IPS-20b (cell line): ENCODE measurements at regions not wholly inside any gene's neighbourhood (a gene's known extent, or its start where the extent isn't known, plus 50 kb on each side); places are given as distances from the start of the nearest gene placed in this dataset.
"Not testable (repeated sequence)": the region's sequence is repeated elsewhere in the genome, so short reads cannot be mapped to it uniquely, and the experiment has no call there.

ENCODE experiments used
- H3K27ac ChIP-seq: one replicate; pipeline ENCODE4 v1.5.1; 2013; ENCODE audit warnings: low read length
- H3K27me3 ChIP-seq: 2 replicates; pipeline ENCODE4 v1.6.1; 2013; ENCODE audit warnings: mild to moderate bottlenecking, low read length, inconsistent platforms; ENCODE audit not compliant: insufficient read depth
- H3K36me3 ChIP-seq: 2 replicates; pipeline ENCODE4 v1.6.1; 2013; ENCODE audit warnings: low read depth, mild to moderate bottlenecking, inconsistent platforms, low read length, moderate library complexity; ENCODE audit not compliant: insufficient read depth
- H3K4me1 ChIP-seq: 2 replicates; pipeline ENCODE4 v1.6.1; 2013; ENCODE audit warnings: mild to moderate bottlenecking, control low read depth, inconsistent platforms, low read length, moderate library complexity; ENCODE audit not compliant: insufficient read depth
- H3K4me3 ChIP-seq: 2 replicates; pipeline ENCODE4 v1.5.1; 2013; ENCODE audit warnings: mild to moderate bottlenecking, low read length, inconsistent platforms
- H3K9ac ChIP-seq: 2 replicates; pipeline ENCODE4 v1.6.1; 2013; ENCODE audit warnings: low read depth, mild to moderate bottlenecking, inconsistent platforms, low read length, moderate library complexity
- H3K9me3 ChIP-seq: 2 replicates; pipeline ENCODE4 v1.6.1; 2013; ENCODE audit warnings: mild to moderate bottlenecking, low read depth, low read length, inconsistent platforms; ENCODE audit not compliant: insufficient read depth

GRCh38 chr5:93245226-93245625 is 335.8 kb downstream of the NR2F1-AS1 start:
- H3K27me3 ChIP-seq: peaks cover 60% of the 10 kb centered on the region
- H3K9ac ChIP-seq: no peak overlapping the region
- no peak overlapping the region for H3K4me3 ChIP-seq
- H3K4me1 ChIP-seq: peaks cover 11% of the 10 kb centered on the region; the same call in 1 of the 2 replicates
- H3K36me3 ChIP-seq: no peaks in the 10 kb centered on the region
- H3K27ac ChIP-seq: no peak overlapping the region
- no peaks in the 10 kb centered on the region for H3K9me3 ChIP-seq

DNA sequence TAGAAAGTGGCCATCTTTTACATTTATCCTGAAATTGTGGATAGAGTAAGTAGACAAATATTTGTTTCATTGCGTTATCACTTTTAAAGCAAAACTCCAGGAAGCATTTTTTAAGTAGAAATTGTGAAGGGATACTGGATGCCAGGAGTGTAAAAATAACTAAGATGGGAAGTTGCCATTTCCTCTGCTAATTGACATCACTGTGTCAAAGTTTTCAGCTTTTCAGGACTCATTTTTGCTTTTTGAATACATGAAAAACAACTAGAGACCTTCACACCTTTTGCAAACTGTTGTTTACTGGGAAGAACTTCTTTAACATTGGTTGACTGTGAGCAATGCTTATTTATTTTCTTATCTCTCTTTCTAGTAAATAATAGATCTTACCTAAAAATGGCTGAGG is 337.5 kb downstream of the NR2F1-AS1 start:
- Histone ChIP-seq H3K36me3 (no peaks in the 10 kb centered on the region), H3K4me1 (peaks cover 11% of the 10 kb centered on the region; the same call in 1 of the 2 replicates), H3K27ac (no peak overlapping the region), H3K27me3 (peaks cover 44% of the 10 kb centered on the region), H3K4me3 (no peak overlapping the region), H3K9ac (no peak overlapping the region), H3K9me3 (no peaks in the 10 kb centered on the region)

- no peak overlapping the region for H3K9ac ChIP-seq
- no peaks in the 10 kb centered on the region for H3K36me3 ChIP-seq
- peaks cover 14% of the 10 kb centered on the region for H3K27me3 ChIP-seq
- H3K4me3 ChIP-seq: no peak overlapping the region
- H3K27ac ChIP-seq: no peak overlapping the region
- H3K4me1 ChIP-seq: no peaks in the 10 kb centered on the region
- H3K9me3 ChIP-seq: no peaks in the 10 kb centered on the region
Observed at GRCh38 chr5:93240228-93240834, 340.7 kb downstream of the NR2F1-AS1 start.

- Histone ChIP-seq H3K9ac (no peak overlapping the region), H3K27ac (no peak overlapping the region)
Observed at GRCh38 chr5:93236807-93237421, 344.1 kb downstream of the NR2F1-AS1 start.

GRCh38 chr5:93235761-93236160 is 345.3 kb downstream of the NR2F1-AS1 start:
- no peak overlapping the region for H3K27ac ChIP-seq
- no peaks in the 10 kb centered on the region for H3K27me3 ChIP-seq
- no peak overlapping the region for H3K4me3 ChIP-seq
- no peaks in the 10 kb centered on the region for H3K9me3 ChIP-seq
- H3K9ac ChIP-seq: no peak overlapping the region
- H3K4me1 ChIP-seq: no peaks in the 10 kb centered on the region
- no peaks in the 10 kb centered on the region for H3K36me3 ChIP-seq

More at GRCh38 chr5:93236807-93237421, 344.1 kb downstream of the NR2F1-AS1 start:
- H3K36me3 ChIP-seq: no peaks in the 10 kb centered on the region
- no peaks in the 10 kb centered on the region for H3K4me1 ChIP-seq
- H3K9me3 ChIP-seq: no peaks in the 10 kb centered on the region
- H3K4me3 ChIP-seq: no peak overlapping the region
- H3K27me3 ChIP-seq: no peaks in the 10 kb centered on the region

DNA sequence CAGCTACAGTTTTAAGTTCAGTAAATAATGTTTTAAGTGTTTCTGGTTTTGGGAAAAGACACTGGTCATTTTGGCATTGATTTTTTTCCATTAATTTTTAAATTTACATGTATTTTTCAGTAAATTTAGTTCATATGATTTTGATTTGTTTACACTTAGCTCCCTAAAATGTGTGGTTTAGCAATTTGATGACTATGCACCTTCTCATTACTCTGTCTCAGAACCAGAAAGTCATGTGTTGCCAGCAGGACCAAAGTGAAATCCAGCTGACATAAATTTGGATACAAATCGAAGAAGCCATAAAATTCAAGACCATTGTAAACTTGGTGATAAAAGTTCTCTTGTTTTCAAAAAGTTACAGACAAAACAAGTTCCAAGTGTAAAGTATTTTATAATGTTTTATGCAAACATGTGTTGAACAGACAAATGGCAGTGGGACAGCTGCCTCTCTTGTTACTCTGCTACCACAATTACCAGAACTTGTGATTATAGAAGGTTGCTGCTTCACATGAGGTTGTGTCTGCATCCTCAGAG is 354.8 kb downstream of the NR2F1-AS1 start:
- Histone ChIP-seq H3K9ac (no peak overlapping the region), H3K4me1 (no peaks in the 10 kb centered on the region), H3K27me3 (no peaks in the 10 kb centered on the region), H3K36me3 (no peaks in the 10 kb centered on the region), H3K27ac (no peak overlapping the region), H3K9me3 (no peaks in the 10 kb centered on the region), H3K4me3 (no peak overlapping the region)

- Histone ChIP-seq H3K9ac (no peak overlapping the region), H3K27me3 (no peaks in the 10 kb centered on the region), H3K36me3 (no peaks in the 10 kb centered on the region), H3K4me1 (no peaks in the 10 kb centered on the region), H3K27ac (no peak overlapping the region), H3K9me3 (no peaks in the 10 kb centered on the region), H3K4me3 (no peak overlapping the region)
Observed at GRCh38 chr5:93225748-93226147, 355.3 kb downstream of the NR2F1-AS1 start.

DNA sequence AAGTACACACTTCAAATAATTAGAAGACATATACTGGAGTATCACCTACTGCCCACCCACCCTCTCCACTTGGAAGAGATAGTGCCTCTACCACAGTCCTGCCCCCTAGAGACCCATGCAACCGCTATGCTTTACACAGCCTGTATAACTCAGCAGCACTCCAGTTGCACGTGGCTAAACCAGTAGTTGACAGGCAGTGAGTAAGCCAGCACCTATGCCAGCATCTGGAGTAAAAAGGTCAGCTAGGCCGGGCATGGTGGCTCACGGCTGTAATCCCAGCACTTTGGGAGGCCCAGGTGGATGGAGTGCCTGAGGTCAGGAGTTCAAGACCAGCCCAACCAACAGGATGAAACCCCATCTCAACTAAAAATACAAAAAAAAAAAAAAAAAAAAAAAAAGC is 356.4 kb downstream of the NR2F1-AS1 start:
- H3K4me3 ChIP-seq: no peak overlapping the region
- no peaks in the 10 kb centered on the region for H3K9me3 ChIP-seq
- H3K36me3 ChIP-seq: no peaks in the 10 kb centered on the region
- no peaks in the 10 kb centered on the region for H3K27me3 ChIP-seq
- no peak overlapping the region for H3K27ac ChIP-seq
- H3K9ac ChIP-seq: no peak overlapping the region
- H3K4me1 ChIP-seq: no peaks in the 10 kb centered on the region

- Histone ChIP-seq H3K4me1 (no peaks in the 10 kb centered on the region), H3K9me3 (no peaks in the 10 kb centered on the region), H3K9ac (no peak overlapping the region), H3K36me3 (no peaks in the 10 kb centered on the region), H3K4me3 (no peak overlapping the region), H3K27ac (no peak overlapping the region), H3K27me3 (no peaks in the 10 kb centered on the region)
Observed at GRCh38 chr5:93221773-93222172, 359.2 kb downstream of the NR2F1-AS1 start.

DNA sequence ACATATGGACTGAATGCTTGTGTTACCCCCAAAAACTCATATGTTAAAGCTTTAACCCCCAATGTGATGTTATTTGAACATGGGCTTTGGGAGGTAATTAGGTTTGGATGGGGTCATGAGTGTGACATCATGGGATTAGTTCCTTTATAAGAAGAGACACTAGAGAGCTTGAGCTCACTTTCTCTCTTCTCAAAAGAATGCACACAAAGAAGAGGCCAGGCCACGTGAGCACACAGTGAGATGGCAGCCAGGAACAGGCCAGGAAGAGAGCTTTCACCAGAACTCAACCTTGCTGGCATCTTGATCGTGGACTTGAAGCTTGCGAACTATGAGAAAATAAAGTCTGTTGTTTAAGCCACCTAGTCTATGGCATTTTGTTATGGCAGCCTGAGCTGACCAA is 360.6 kb downstream of the NR2F1-AS1 start:
- Histone ChIP-seq H3K9ac (no peak overlapping the region), H3K4me1 (no peaks in the 10 kb centered on the region), H3K27ac (no peak overlapping the region), H3K36me3 (no peaks in the 10 kb centered on the region), H3K4me3 (no peak overlapping the region), H3K27me3 (no peaks in the 10 kb centered on the region), H3K9me3 (no peaks in the 10 kb centered on the region)

- H3K4me3 ChIP-seq: no peak overlapping the region
- no peaks in the 10 kb centered on the region for H3K27me3 ChIP-seq
- no peaks in the 10 kb centered on the region for H3K36me3 ChIP-seq
- H3K9me3 ChIP-seq: no peaks in the 10 kb centered on the region
- no peak overlapping the region for H3K9ac ChIP-seq
- no peak overlapping the region for H3K27ac ChIP-seq
- H3K4me1 ChIP-seq: no peaks in the 10 kb centered on the region
Observed at GRCh38 chr5:93219641-93220145, 361.3 kb downstream of the NR2F1-AS1 start.

- not testable (repeated sequence) for H3K9me3 ChIP-seq, H3K9ac ChIP-seq, H3K27ac ChIP-seq, H3K4me1 ChIP-seq, H3K27me3 ChIP-seq, H3K4me3 ChIP-seq, H3K36me3 ChIP-seq
Observed at GRCh38 chr5:93213111-93213794, 367.8 kb downstream of the NR2F1-AS1 start.
